Thymus (tissue), 11 donors: ENCODE measurements at regions not wholly inside any gene's neighbourhood (a gene's known extent, or its start where the extent isn't known, plus 50 kb on each side); places are given as distances from the start of the nearest gene placed in this dataset.

Experiments
- DNase-seq, 9 donors: peaks; one replicate each; pipeline ENCODE4 v3.0.0-alpha.2; 2013; ENCODE audit warnings: low spot score in 9 of 9, low read depth in 6 of 9, missing footprints in 1 of 9
- H3K27ac ChIP-seq, 2 donors: one replicate each; pipeline ENCODE4 v1.5.1; 2013; ENCODE audit warnings: control low read depth in 1 of 2, low read depth in 1 of 2, low read length in 1 of 2, mild to moderate bottlenecking in 1 of 2, moderate library complexity in 1 of 2
- H3K27me3 ChIP-seq, 2 donors: one replicate each; pipeline ENCODE4 v1.5.1; 2013; ENCODE audit warnings: low read length in 1 of 2; ENCODE audit not compliant: control insufficient read depth in 2 of 2, insufficient read depth in 1 of 2
- H3K36me3 ChIP-seq, 2 donors: one replicate each; pipeline ENCODE4 v1.5.1; 2013; ENCODE audit warnings: low read length in 1 of 2, mild to moderate bottlenecking in 1 of 2, moderate library complexity in 1 of 2; ENCODE audit not compliant: control insufficient read depth in 2 of 2, insufficient read depth in 2 of 2
- H3K4me1 ChIP-seq, 2 donors: one replicate each; pipeline ENCODE4 v1.5.1; 2013; ENCODE audit warnings: low read length in 2 of 2; ENCODE audit not compliant: control insufficient read depth in 2 of 2, insufficient read depth in 2 of 2
- H3K4me3 ChIP-seq, 2 donors: one replicate each; pipeline ENCODE4 v1.5.1; 2013; ENCODE audit warnings: low read length in 2 of 2, control low read depth in 1 of 2, mild to moderate bottlenecking in 1 of 2
- H3K9me3 ChIP-seq, 2 donors: one replicate each; pipeline ENCODE4 v1.5.1; 2013; ENCODE audit warnings: low read length in 1 of 2, mild to moderate bottlenecking in 1 of 2; ENCODE audit not compliant: control insufficient read depth in 2 of 2, insufficient read depth in 1 of 2
- WGBS: extraction: QIAGEN DNeasy Blood & Tissue Kit; methylation state at CpG from one replicate; pipeline ENCODE4 v1.1.7; 2013; 5-methylcytosine and 5-hydroxymethylcytosine counted together
- donor health status: healthy.

DNA sequence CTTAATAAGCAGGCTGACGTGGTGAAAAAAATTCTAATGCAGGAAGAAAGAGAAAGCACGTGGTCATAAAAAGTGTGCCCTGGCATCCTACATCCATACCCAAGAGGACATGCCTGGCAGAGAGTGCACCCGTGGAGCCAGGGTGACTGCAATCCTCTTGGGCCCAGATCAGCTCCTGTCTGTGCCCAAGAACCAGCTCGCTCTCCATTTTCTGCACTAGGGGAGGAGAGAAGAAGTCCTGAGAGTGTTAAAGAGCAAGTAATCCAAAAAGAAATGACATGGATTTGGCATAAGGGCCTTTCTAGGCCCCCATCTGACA is 483.1 kb downstream of the BCOR start:
- Histone ChIP-seq H3K4me1 (peaks cover 6 to 16% of the 10 kb centered on the region in 2 donors), H3K9me3 (no peaks in the 10 kb centered on the region), H3K4me3 (no peak overlapping the region), H3K27ac (no peak overlapping the region), H3K36me3 (no peaks in the 10 kb centered on the region), H3K27me3 (peaks cover 0 to 25% of the 10 kb centered on the region in 2 donors)
- 35% methylated on average over 4 of the region's 4 CpGs for WGBS
- DNase-seq = no peak

DNA sequence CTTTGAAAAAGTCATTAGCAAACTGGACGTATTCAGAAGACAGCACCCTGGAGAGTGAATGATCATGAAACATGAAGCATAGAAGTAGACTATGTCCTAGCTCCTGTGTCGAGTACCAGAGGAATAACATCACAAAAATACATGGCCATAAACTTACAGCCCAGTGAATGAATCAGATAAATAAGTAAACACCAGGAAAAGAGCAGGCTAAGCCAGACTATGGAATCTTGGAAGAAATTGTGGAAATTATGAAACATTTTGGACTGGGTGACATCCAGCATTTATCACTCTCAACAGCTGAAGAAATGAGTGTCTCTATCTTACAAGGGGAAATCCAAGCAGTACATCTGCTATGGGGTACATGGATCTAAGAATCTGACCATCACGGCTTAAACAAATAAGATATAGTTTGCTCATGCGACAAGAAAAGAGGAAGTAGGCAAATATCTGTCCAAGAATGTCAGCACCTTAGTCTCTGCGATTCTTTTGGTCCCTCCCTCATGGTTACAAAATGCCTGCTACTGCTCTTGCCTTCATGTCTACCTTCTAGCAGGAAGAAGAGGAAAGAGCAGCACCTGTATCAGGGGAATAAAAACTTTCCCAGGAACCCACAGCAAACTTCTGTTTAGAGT is 481.5 kb downstream of the BCOR start:
- 57% methylated on average over 5 of the region's 5 CpGs for WGBS
- H3K36me3 ChIP-seq = no peaks in the 10 kb centered on the region
- no peak overlapping the region for H3K27ac ChIP-seq
- H3K9me3 ChIP-seq = no peaks in the 10 kb centered on the region
- no peak for DNase-seq
- no peak overlapping the region for H3K4me3 ChIP-seq
- peaks cover 0 to 25% of the 10 kb centered on the region in 2 donors for H3K27me3 ChIP-seq
- H3K4me1 ChIP-seq = peaks cover 6 to 16% of the 10 kb centered on the region in 2 donors

DNA sequence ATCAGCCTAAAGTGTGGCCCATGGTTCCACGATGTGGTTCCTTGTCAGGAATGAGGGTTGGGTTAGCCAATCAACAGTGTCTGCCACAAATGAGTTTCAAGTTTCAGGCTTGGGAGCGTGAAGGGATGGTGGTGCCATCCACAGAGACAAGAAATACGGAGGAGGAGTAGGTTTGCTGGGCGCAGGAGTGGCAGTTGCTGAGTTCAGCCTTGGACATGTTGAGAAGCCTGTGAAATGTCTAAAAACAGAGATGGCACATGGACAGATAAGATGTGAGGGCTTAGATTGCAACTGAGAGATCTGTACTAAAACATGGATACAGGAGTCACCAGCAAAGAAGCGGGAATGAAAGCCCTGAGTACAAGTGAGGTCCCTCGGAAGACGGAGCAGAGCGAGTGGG is 481.0 kb downstream of the BCOR start:
- H3K27me3 ChIP-seq = peaks cover 0 to 25% of the 10 kb centered on the region in 2 donors
- no peaks in the 10 kb centered on the region for H3K36me3 ChIP-seq
- H3K4me3 ChIP-seq = no peak overlapping the region
- DNase-seq = no peak
- no peak overlapping the region for H3K27ac ChIP-seq
- peaks cover 6 to 16% of the 10 kb centered on the region in 2 donors for H3K4me1 ChIP-seq
- WGBS = 97% methylated on average over 8 of the region's 8 CpGs
- no peaks in the 10 kb centered on the region for H3K9me3 ChIP-seq

DNA sequence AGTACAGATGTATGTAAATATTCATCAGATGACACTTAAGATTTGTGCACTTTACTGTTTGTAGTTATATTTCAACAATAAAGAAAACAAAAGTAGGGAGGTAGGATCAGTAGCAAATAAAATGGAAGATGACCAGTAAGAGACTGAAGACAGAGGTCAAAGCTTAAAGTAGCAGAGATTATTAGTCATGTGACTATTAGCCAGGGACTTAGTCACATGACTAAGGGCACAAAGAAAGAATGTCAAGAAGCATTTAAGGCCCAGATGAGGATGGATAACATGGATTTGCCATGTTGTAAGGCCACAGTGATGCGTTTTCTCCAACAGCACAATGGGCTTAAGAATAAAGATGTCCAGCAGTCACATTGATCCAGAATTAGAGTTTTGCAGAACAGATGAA is 479.6 kb downstream of the BCOR start:
- Histone ChIP-seq H3K27ac (no peak overlapping the region), H3K4me3 (no peak overlapping the region), H3K9me3 (no peaks in the 10 kb centered on the region), H3K27me3 (peaks cover 0 to 18% of the 10 kb centered on the region in 2 donors), H3K36me3 (no peaks in the 10 kb centered on the region), H3K4me1 (peaks cover 6 to 16% of the 10 kb centered on the region in 2 donors)
- WGBS = 100% methylated on average over 1 of the region's 1 CpG
- DNase-seq = no peak

DNA sequence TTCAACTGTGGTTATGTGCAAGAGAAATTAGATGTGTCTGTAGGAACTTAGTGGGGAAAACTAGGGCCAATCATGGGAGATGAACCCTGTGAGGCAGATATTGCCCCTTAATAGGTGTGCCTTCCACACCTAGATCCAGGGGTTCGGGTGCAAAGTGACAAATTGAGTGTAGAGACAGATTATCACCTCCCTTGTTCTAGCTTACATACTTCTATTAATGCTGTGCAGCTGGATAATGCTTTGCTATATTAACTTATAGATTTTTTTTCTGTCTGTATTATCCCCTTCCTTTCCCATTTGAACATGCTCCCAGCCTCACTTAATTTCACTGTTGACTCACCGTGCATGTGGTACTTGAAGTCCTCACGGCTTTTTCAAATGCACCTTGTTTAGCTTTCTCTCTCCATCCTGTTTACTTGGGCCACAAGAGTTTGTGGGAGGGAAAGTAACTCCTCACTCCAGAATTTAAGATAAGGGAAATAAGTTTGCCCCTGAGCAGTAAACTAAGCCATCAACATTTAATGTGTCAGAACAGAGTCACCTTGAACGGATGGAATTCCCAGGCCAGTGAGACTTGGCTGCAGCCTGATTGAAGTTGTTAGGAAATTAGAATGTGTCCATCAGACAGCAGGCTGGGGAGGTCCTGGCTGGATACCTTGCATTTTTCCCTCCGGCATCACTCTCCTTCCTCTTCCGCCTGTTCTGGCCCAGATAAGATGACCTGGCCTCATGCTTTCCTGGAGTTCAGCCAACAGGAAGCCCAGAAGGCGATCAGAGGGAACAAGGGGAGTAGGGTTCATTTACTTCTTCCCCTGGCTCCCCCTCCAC is 478.4 kb downstream of the BCOR start:
- no peak overlapping the region for H3K27ac ChIP-seq
- 65% methylated on average over 7 of the region's 7 CpGs for WGBS
- no peak overlapping the region for H3K4me3 ChIP-seq
- H3K27me3 ChIP-seq = peaks cover 0 to 6% of the 10 kb centered on the region in 2 donors
- no peak for DNase-seq
- H3K9me3 ChIP-seq = peaks cover 0 to 5% of the 10 kb centered on the region in 2 donors
- H3K36me3 ChIP-seq = no peaks in the 10 kb centered on the region
- peaks cover 2 to 4% of the 10 kb centered on the region in 2 donors for H3K4me1 ChIP-seq

DNA sequence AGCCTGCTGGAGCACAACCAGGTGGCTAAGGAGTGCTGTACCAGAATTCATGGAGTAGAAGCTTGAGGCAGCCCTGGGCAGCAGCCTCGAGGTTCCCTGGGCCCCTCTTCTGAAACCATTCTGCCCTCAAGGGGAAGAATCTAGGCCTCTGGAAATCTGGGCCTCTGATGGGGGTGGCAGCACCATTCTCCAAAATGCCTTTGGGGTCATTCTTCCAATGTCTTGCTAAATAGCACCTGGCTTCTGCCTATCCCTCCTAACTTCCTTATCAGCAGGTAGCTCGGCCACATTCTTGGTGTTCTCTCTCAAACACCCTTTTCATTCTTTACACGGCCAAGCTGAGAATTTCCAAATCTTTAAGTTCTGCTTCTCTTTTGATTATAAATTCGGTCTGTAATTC is 473.6 kb downstream of the BCOR start:
- Histone ChIP-seq H3K9me3 (peaks cover 0 to 5% of the 10 kb centered on the region in 2 donors), H3K36me3 (no peaks in the 10 kb centered on the region), H3K27me3 (no peaks in the 10 kb centered on the region), H3K4me1 (peaks cover 2 to 8% of the 10 kb centered on the region in 2 donors), H3K27ac (no peak overlapping the region), H3K4me3 (no peak overlapping the region)
- DNase-seq = no peak
- WGBS = 97% methylated on average over 4 of the region's 4 CpGs

DNA sequence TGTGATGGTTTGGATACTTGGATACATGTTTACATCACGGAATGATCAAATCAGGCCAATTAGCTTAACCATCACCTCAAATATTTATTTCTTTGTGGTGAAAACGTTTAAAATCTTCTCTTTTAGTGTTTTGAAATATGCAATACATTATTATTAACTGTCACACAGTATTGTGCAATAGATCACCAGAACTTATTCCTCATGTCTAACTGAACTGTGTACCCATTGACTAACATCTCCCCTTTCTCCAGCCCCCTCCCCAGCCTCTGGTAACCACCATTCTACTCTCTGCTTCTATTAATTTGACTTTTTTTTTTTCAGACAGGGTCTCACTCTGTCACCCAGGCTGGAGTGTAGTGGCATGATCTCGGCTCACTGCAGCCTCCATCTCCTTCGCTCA is 471.9 kb downstream of the BCOR start:
- no peak for DNase-seq
- 97% methylated on average over 4 of the region's 4 CpGs for WGBS
- Histone ChIP-seq H3K4me3 (no peak overlapping the region), H3K4me1 (peaks cover 2 to 8% of the 10 kb centered on the region in 2 donors), H3K27me3 (no peaks in the 10 kb centered on the region), H3K36me3 (no peaks in the 10 kb centered on the region), H3K27ac (no peak overlapping the region), H3K9me3 (peaks cover 0 to 5% of the 10 kb centered on the region in 2 donors)

DNA sequence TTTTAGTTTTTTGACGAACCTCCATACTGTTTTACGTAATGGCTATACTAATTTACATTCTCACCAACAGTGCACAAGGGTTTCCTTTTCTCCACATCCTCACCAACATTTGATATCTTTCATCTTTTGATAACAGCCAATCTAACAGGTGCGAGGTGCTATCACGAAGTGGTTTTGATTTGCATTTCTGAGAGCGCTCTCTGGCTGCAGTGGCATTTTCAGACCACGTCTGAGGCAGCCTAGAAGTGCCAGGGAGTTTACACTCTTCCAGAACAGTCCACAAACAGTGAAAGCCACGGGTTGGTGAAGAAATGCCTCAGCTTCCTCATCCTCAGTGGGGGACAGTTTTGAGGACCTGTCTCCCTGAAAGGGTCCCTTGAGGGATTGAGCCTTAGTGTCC is 471.0 kb downstream of the BCOR start:
- Histone ChIP-seq H3K27ac (no peak overlapping the region), H3K27me3 (no peaks in the 10 kb centered on the region)
- WGBS = 16% methylated on average over 7 of the region's 7 CpGs

DNA sequence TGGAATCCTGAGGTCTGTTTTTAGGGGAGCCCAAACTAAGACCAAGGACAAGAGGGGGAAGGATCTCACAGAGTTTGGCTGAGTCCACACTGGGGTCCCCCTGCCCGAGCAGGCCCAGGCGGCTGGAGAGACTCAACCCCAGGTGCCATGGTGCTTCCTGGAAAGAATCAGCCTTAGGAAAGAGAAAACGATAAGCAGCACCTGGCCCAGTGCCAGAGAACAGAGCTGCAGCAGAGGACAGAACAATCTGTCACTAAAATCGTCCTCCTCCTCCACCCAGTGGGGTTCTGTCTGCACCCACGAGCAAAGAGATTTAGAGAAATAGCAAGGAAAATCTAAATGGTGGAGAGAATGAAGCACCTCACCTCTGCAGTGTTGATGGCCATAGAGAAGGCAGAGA is 470.5 kb downstream of the BCOR start:
- H3K4me1 ChIP-seq = peaks cover 2 to 8% of the 10 kb centered on the region in 2 donors
- no peak for DNase-seq
- H3K27me3 ChIP-seq = no peaks in the 10 kb centered on the region
- H3K27ac ChIP-seq = no peak overlapping the region
- WGBS = 17% methylated on average over 5 of the region's 5 CpGs
- H3K4me3 ChIP-seq = no peak overlapping the region
- no peaks in the 10 kb centered on the region for H3K36me3 ChIP-seq
- peaks cover 0 to 5% of the 10 kb centered on the region in 2 donors for H3K9me3 ChIP-seq

More for the DNA sequence above, 471.0 kb downstream of the BCOR start:
- Histone ChIP-seq H3K4me3 (no peak overlapping the region), H3K9me3 (peaks cover 0 to 5% of the 10 kb centered on the region in 2 donors), H3K36me3 (no peaks in the 10 kb centered on the region), H3K4me1 (peaks cover 2 to 8% of the 10 kb centered on the region in 2 donors)
- peak in 1 of 9 donors; percentile 8 for DNase-seq
